ENCODE measurements at regions not wholly inside any gene's neighbourhood (a gene's known extent, or its start where the extent isn't known, plus 50 kb on each side); places are given as distances from the start of the nearest gene placed in this dataset.

DNA sequence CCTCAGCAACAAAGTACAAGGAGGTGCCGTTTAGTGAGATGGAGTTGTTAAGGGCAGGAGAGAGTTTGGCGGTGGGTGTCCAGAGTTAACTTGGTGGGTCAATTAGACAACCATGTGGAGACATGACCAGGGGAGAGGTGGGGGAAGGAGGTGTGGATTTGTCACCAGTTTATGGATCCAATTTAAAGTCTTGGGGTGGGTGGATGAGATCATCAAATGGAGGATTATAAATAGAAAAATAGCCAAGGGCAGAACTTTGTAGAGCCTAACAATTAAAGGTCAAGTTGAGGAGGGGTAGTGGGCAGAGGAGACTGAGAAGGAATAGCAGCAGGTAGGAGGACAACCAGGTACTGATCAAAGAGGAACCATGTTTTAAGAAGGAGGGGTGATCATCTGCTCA lies 108.7 kb upstream of the IL12B start:
- TF ChIP-seq, protein P1, sequence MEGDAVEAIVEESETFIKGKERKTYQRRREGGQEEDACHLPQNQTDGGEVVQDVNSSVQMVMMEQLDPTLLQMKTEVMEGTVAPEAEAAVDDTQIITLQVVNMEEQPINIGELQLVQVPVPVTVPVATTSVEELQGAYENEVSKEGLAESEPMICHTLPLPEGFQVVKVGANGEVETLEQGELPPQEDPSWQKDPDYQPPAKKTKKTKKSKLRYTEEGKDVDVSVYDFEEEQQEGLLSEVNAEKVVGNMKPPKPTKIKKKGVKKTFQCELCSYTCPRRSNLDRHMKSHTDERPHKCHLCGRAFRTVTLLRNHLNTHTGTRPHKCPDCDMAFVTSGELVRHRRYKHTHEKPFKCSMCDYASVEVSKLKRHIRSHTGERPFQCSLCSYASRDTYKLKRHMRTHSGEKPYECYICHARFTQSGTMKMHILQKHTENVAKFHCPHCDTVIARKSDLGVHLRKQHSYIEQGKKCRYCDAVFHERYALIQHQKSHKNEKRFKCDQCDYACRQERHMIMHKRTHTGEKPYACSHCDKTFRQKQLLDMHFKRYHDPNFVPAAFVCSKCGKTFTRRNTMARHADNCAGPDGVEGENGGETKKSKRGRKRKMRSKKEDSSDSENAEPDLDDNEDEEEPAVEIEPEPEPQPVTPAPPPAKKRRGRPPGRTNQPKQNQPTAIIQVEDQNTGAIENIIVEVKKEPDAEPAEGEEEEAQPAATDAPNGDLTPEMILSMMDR (IDR thresholded peaks at IDR 0.05; ENCODE audit: insufficient read depth, low read depth, low read length), result no peak
- no peak for TF ChIP-seq EZH2 (IDR thresholded peaks at IDR 0.05; ENCODE audit: insufficient read depth, low read length)
